ENCODE measurements at regions not wholly inside any gene's neighbourhood (a gene's known extent, or its start where the extent isn't known, plus 50 kb on each side); places are given as distances from the start of the nearest gene placed in this dataset.

GRCh38 chr14:38794677-38795076, 308.4 kb downstream of the SEC23A start:
- no peak overlapping the region for H3K27ac ChIP-seq (ENCODE audit: extremely low read depth, low read depth, low read length)
- ChIA-PET CTCF (interaction anchor here (0.5 kb wide), 1 partner anchor 135 kb away, joined by 3 read pairs; no protein-coding TSS in a partner anchor), POLR2A (no interaction called here)
- no peaks in the 10 kb centered on the region for H3K4me1 ChIP-seq (ENCODE audit: control insufficient read depth, insufficient read depth, low read length)
- no peaks in the 10 kb centered on the region for H3K36me3 ChIP-seq (ENCODE audit: control insufficient read depth in 2 of 2, insufficient read depth in 1 of 2, low read length in 2 of 2)
- no peaks in the 10 kb centered on the region for H3K9me3 ChIP-seq (ENCODE audit: control insufficient read depth, insufficient read depth, low read depth, low read length)
- TF ChIP-seq ZNF529 (tag by site-specific recombination; IDR thresholded peaks at IDR 0.05; ENCODE audit: insufficient replicate concordance) (no peak), ZNF645 (tag by site-specific recombination; IDR thresholded peaks at IDR 0.05) (no peak), ZNF292 (tag by site-specific recombination; IDR thresholded peaks at IDR 0.05; ENCODE audit: borderline replicate concordance, low read depth) (no peak), ZNF544 (tag by site-specific recombination; IDR thresholded peaks at IDR 0.05) (no peak), ZSCAN16 (tag by site-specific recombination; IDR thresholded peaks at IDR 0.05) (no peak), ZNF513 (tag by site-specific recombination; IDR thresholded peaks at IDR 0.05) (no peak), FEZF1 (tag by site-specific recombination; IDR thresholded peaks at IDR 0.05) (no peak), ZNF214 (tag by site-specific recombination; IDR thresholded peaks at IDR 0.05; ENCODE audit: borderline replicate concordance) (no peak)
- no peak overlapping the region for H3K4me3 ChIP-seq (ENCODE audit: low read depth, low read length)

DNA sequence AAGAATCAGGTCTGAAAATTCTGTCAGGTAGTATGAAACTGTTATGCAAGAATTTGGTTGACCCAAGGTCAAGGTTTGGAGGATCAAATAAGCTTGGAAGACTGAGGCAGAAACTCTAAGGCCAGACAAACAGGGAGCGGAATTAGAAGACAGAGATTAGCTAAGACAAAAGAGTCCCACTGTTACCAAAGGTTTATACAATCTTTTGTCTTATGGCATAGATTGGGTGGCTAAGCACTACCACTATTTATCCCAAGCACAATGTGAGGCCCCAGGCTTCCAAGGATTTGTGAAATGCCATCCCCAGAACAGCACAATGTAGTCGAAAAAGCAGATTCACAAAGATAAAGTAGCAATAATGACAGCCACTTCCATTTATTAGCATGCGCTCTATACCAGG, 311.2 kb downstream of the SEC23A start:
- Histone ChIP-seq H3K4me3 (ENCODE audit: low read depth, low read length) (no peak overlapping the region), H3K4me1 (ENCODE audit: control insufficient read depth, insufficient read depth, low read length) (no peaks in the 10 kb centered on the region), H3K9me3 (ENCODE audit: control insufficient read depth, insufficient read depth, low read depth, low read length) (no peaks in the 10 kb centered on the region), H3K27ac (ENCODE audit: extremely low read depth, low read depth, low read length) (no peak overlapping the region), H3K36me3 (ENCODE audit: control insufficient read depth in 2 of 2, insufficient read depth in 1 of 2, low read length in 2 of 2) (no peaks in the 10 kb centered on the region)
- CTCF ChIA-PET, result no interaction called here
- POLR2A ChIA-PET, result no interaction called here
- TF ChIP-seq, protein P1, sequence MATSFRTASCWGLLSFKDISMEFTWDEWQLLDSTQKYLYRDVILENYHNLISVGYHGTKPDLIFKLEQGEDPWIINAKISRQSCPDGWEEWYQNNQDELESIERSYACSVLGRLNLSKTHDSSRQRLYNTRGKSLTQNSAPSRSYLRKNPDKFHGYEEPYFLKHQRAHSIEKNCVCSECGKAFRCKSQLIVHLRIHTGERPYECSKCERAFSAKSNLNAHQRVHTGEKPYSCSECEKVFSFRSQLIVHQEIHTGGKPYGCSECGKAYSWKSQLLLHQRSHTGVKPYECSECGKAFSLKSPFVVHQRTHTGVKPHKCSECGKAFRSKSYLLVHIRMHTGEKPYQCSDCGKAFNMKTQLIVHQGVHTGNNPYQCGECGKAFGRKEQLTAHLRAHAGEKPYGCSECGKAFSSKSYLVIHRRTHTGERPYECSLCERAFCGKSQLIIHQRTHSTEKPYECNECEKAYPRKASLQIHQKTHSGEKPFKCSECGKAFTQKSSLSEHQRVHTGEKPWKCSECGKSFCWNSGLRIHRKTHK (tag by site-specific recombination; IDR thresholded peaks at IDR 0.05), result no peak
- TF ChIP-seq, protein P2, sequence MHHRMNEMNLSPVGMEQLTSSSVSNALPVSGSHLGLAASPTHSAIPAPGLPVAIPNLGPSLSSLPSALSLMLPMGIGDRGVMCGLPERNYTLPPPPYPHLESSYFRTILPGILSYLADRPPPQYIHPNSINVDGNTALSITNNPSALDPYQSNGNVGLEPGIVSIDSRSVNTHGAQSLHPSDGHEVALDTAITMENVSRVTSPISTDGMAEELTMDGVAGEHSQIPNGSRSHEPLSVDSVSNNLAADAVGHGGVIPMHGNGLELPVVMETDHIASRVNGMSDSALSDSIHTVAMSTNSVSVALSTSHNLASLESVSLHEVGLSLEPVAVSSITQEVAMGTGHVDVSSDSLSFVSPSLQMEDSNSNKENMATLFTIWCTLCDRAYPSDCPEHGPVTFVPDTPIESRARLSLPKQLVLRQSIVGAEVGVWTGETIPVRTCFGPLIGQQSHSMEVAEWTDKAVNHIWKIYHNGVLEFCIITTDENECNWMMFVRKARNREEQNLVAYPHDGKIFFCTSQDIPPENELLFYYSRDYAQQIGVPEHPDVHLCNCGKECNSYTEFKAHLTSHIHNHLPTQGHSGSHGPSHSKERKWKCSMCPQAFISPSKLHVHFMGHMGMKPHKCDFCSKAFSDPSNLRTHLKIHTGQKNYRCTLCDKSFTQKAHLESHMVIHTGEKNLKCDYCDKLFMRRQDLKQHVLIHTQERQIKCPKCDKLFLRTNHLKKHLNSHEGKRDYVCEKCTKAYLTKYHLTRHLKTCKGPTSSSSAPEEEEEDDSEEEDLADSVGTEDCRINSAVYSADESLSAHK (tag by site-specific recombination; IDR thresholded peaks at IDR 0.05), result no peak
- TF ChIP-seq REST (tag by site-specific recombination; IDR thresholded peaks at IDR 0.05), result no peak
- TF ChIP-seq ZNF157 (tag by site-specific recombination; IDR thresholded peaks at IDR 0.05), result no peak
- no peak for TF ChIP-seq HOXA7 (CRISPR knock-in tag; IDR thresholded peaks at IDR 0.05; ENCODE audit: borderline replicate concordance)
- no peak for TF ChIP-seq ZNF561 (tag by site-specific recombination; IDR thresholded peaks at IDR 0.05; ENCODE audit: borderline replicate concordance)
- no peak for TF ChIP-seq ZNF112 (tag by site-specific recombination; IDR thresholded peaks at IDR 0.05)
- TF ChIP-seq ZFHX2 (tag by site-specific recombination; conservative IDR thresholded peaks at IDR 0.05), result no peak
- TF ChIP-seq KLF9 (tag by site-specific recombination; IDR thresholded peaks at IDR 0.05; ENCODE audit: low read depth), result no peak
- TF ChIP-seq IKZF3 (tag by site-specific recombination; IDR thresholded peaks at IDR 0.05), result no peak
- no peak for TF ChIP-seq GLIS1 (tag by site-specific recombination; IDR thresholded peaks at IDR 0.05)
- no peak for TF ChIP-seq ZNF394 (tag by site-specific recombination; IDR thresholded peaks at IDR 0.05; ENCODE audit: borderline replicate concordance)
- no peak for TF ChIP-seq ZNF596 (tag by site-specific recombination; IDR thresholded peaks at IDR 0.05)
- TF ChIP-seq ZIC2 (tag by site-specific recombination; IDR thresholded peaks at IDR 0.05), result no peak
- no peak for TF ChIP-seq ZSCAN30 (tag by site-specific recombination; IDR thresholded peaks at IDR 0.05)
- no peak for TF ChIP-seq ZNF624 (tag by site-specific recombination; IDR thresholded peaks at IDR 0.05)

Measured in HEK293 (cell line).